Sigmoid colon (tissue), 4 donors: ENCODE measurements at regions not wholly inside any gene's neighbourhood (a gene's known extent, or its start where the extent isn't known, plus 50 kb on each side); places are given as distances from the start of the nearest gene placed in this dataset.
"Not testable (repeated sequence)": the region's sequence is repeated elsewhere in the genome, so short reads cannot be mapped to it uniquely, and the experiment has no call there.

Source experiments
- EP300 ChIP-seq, 4 donors: sonication (generic); formaldehyde crosslinking; IDR thresholded peaks; one replicate each; pipeline ENCODE4 v1.6.1; 2017; ENCODE audit warnings: antibody characterized with exemption in 4 of 4
- TF ChIP-seq, protein P1 (sequence below), 4 experiments: fragments of 450-650 bp in 3 of 4; fragments of 200-600 bp in 1 of 4; IDR thresholded peaks; one replicate each; pipeline ENCODE4 v1.5.1; 2016 to 2019; ENCODE audit warnings: antibody characterized with exemption in 4 of 4, mild to moderate bottlenecking in 3 of 4, moderate library complexity in 2 of 4

GRCh38 chr9:105000529-105000928 lies 72.6 kb upstream of the ABCA1 start:
- TF ChIP-seq EP300 (IDR thresholded peaks at IDR 0.05), result not testable (repeated sequence)
- TF ChIP-seq, protein P1, sequence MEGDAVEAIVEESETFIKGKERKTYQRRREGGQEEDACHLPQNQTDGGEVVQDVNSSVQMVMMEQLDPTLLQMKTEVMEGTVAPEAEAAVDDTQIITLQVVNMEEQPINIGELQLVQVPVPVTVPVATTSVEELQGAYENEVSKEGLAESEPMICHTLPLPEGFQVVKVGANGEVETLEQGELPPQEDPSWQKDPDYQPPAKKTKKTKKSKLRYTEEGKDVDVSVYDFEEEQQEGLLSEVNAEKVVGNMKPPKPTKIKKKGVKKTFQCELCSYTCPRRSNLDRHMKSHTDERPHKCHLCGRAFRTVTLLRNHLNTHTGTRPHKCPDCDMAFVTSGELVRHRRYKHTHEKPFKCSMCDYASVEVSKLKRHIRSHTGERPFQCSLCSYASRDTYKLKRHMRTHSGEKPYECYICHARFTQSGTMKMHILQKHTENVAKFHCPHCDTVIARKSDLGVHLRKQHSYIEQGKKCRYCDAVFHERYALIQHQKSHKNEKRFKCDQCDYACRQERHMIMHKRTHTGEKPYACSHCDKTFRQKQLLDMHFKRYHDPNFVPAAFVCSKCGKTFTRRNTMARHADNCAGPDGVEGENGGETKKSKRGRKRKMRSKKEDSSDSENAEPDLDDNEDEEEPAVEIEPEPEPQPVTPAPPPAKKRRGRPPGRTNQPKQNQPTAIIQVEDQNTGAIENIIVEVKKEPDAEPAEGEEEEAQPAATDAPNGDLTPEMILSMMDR (IDR thresholded peaks at IDR 0.05), result not testable (repeated sequence)
